Jurkat, Clone E6-1 (cell line): ENCODE measurements at regions not wholly inside any gene's neighbourhood (a gene's known extent, or its start where the extent isn't known, plus 50 kb on each side); places are given as distances from the start of the nearest gene placed in this dataset.
A peak's percentile ranks its signal among the peaks of the same experiment; 100 is the strongest.

Experiments
- DNase-seq: peaks from one replicate; pipeline ENCODE4 v3.0.0-alpha.2; 2011; ENCODE audit warnings: low read depth, low spot score
- H3K4me3 ChIP-seq: 2 replicates; pipeline ENCODE4 v1.5.1; 2011; ENCODE audit warnings: mild to moderate bottlenecking, low read length, control low read depth, moderate library complexity

DNA sequence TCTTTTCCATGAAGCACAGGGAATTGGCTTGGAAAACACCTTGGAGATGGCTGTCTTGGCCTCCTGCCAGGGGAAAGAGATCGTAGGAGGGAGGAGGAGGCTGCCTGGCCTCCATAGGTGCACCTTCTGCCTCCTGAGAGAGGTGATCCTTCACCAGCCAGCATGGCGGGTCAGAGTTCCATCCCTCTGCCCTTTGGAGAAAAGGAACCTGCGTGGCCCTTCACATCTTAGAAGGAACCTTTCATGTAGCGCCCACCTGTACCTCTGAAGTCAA is 58.2 kb upstream of the DRD2 start:
- H3K4me3 ChIP-seq = no peak overlapping the region
- DNase-seq = no peak

DNA sequence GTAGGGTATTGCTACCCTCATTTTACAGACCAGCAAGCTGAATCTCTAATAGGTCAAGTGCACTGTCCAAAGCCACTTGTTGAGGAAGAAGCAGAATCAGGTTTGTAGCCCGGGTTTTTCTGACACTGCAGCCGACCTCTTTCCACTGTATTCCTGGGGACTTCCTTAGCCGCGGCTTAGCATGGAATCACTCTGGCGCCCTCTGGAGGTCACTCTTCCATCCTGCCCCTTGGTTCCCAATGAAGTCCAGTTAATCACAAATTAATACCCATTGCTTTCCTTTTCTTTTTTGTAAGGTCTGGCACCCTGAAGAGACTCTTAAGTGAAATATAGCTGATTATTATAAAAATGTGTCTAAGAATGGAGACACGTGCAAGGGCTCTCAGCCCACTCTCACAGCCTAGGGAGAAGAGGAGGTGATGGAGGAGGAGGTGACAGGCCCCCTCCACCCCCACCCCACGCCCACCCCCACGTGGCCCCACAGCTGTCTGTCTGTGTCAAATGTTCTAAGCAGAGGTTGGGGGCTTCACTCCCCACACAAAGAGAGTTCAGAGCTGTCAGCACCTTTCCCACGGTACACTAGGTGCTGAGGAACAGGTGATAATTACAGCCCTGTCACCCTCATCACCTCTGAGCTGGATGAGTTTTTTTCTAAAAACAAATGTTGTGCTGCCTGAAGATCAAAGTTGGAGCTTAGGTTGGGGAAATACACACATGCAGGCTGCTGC is 57.7 kb upstream of the DRD2 start:
- DNase-seq = peak; percentile 32
- no peak overlapping the region for H3K4me3 ChIP-seq

DNA sequence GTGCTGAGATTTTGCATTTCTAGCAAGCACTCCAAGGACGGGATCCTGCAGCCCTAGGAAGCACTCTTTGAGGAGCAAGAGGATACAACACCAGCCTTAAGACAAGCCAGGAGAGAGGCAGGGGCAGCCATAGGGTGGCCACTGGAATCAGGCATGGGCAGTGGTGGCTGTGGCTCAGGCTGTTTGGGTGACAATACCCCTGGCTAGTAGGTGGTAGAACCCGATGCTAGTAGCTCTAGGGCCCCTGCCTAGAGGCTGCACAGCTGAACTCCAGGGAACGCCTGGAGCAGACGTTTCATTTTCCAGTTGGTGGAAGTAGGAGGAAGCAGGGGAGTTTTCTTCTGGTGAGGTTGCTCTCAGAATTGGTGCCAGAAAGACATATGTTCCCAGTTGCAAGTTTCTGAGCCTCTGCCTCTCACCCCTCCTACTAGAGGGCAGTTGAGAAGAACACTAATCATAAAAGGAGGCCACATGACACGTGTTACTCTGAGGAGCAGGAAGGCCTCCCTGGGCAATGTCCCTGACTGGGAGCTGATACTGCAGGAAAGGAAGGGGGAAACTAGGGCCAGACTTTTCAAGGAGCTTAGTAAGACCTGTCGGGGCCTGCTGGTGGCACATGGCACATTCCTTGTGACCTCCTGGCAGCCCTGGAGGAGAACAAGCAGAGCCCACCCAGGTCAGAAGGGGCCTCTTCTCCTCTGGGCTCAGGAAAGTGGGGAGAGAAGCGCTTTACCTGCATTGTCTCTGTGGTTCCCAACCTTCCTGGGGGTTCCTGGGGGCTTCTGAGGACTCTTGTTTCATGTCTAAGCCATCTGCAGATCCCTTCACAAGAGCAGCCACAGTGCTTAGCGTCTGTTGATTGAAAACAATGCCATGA is 56.6 kb upstream of the DRD2 start:
- no peak for DNase-seq
- H3K4me3 ChIP-seq = no peak overlapping the region

DNA sequence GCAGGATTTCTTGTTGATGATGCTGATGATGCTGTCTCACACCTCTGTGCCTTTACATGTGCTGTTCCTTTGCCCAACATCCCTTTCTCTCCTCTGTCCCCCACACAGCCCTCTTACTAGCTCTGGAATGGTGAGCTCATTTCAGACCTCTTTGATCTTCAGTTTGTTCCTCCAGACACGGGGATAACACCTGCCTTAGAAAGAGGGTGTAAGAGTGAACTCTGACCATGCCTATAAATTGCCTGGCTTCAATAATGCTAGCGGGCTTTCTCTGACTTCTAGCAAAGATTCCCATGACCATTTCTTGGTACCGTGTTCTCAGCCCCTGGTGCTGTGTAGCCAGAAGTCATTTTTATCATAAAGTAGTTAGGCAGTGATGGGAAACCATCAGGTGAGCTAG is 55.9 kb upstream of the DRD2 start:
- DNase-seq = no peak
- no peak overlapping the region for H3K4me3 ChIP-seq

DNA sequence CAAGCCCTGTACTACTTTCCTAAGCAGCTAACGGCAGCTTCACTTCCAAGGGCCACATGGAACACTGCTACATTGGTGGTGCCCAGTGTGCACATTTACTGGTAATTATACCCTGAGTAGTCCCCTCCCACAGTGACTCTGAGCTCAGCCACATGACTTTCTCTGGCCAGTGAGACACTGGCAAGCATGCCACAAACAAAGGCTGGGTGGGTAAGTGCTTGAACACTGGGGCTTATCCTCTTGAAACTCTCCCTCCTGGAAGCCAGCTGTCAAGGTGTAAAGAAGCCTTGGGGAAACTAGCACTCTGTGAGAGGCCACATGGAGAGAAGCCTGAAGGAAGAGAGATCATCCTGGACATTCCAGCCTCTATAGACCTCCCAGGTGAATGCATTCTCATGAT is 54.4 kb upstream of the DRD2 start:
- H3K4me3 ChIP-seq = no peak overlapping the region
- DNase-seq = no peak

DNA sequence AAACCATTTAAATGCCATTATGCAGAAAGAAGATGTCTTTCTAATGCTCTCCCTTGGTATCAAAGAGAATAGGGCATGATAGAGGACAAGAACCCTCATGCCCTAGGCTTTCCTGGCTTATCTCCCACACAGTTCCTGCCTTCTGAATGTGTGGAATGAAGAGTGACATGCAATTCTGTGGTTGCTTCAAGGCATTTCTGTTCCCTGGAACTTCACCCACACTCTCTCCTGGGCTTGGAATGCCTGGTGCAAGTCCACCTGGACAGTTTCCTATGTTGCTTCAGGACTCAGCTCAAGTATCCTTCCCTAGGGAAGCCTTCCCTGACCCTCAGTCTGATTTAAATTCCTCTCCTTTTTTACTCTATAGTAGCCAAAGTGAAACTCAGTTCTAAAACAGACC is 53.8 kb upstream of the DRD2 start:
- no peak overlapping the region for H3K4me3 ChIP-seq
- no peak for DNase-seq

DNA sequence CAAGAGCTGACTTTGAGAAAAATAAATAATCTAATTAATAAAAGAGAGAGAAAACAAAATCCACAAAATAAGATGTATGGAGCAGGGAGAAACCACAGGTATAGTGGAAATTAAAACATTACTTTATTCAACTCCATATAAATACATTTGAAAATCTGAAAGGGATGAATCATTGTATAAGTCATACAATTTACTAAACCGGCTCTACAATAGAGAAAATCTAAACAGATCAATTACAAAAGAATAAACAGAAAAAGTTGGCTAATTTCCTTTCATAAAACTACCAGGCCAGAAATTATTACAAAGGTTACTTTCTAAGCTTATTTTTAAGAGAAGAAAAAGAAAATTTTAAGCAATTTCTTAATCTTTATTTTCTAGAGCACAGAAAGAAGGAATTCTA is 51.3 kb upstream of the DRD2 start:
- H3K4me3 ChIP-seq = no peak overlapping the region
- DNase-seq = no peak
